GM12892 (cell line): ENCODE measurements at regions not wholly inside any gene's neighbourhood (a gene's known extent, or its start where the extent isn't known, plus 50 kb on each side); places are given as distances from the start of the nearest gene placed in this dataset.

Experiments
- DNase-seq: peaks from one replicate; pipeline ENCODE4 v3.0.0; 2011; ENCODE audit not compliant: insufficient read length
- FAIRE-seq: peaks from 2 replicates; lab custom pipeline; 2011; peaks lifted over from hg19 to GRCh38; lab: Jason Lieb, UNC
- POLR2A ChIP-seq: IDR thresholded peaks from 2 replicates; pipeline ENCODE4 v1.6.1; 2011; ENCODE audit warnings: low read depth, low read length, control low read depth
- POLR2AphosphoS5 ChIP-seq: IDR thresholded peaks from 2 replicates; pipeline ENCODE4 v1.6.1; 2011; ENCODE audit warnings: low read depth, low read length, control low read depth
- TAF1 ChIP-seq: IDR thresholded peaks from 2 replicates; pipeline ENCODE4 v1.6.1; 2011; ENCODE audit warnings: low read depth, mild to moderate bottlenecking, control low read depth, low read length, borderline replicate concordance

GRCh38 chr6:139577763-139578604 lies 203.5 kb upstream of the CITED2 start:
- FAIRE-seq, result no peak
- DNase-seq, result no peak
- no peak for TF ChIP-seq TAF1
- no peak for TF ChIP-seq POLR2AphosphoS5
- TF ChIP-seq POLR2A, result no peak

DNA sequence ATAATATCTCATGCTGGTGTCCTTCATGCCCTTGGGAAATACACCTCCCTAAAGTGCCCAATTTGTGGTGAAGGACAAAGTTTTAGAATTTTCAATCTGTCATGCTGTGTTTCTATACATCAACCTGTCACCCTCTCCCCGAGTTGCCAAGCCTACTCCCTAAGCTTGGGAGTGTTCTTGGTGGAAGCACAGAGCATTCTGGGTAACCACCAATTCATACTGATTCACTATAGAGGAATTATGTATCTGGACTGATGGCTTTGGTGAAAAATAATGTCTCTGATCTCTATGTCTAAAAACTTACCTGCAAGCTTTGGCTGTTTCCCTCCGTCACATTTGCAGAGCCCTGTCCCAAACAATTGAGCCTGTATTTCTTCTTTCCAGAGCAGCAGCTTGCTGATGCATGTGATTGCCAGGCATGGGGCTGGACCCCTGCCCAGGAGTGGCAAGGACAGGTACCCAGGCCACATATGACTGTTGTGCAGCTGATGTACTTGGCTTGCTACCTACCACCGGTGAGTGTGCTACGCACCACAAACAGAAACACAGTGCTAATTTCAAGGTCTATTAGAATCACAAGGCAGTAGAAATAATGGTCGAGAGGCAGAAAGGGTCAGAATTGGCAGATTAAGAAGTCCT lies 202.8 kb upstream of the CITED2 start:
- FAIRE-seq (no peak), DNase-seq (no peak)
- no peak for TF ChIP-seq POLR2AphosphoS5
- no peak for TF ChIP-seq POLR2A
- no peak for TF ChIP-seq TAF1

DNA sequence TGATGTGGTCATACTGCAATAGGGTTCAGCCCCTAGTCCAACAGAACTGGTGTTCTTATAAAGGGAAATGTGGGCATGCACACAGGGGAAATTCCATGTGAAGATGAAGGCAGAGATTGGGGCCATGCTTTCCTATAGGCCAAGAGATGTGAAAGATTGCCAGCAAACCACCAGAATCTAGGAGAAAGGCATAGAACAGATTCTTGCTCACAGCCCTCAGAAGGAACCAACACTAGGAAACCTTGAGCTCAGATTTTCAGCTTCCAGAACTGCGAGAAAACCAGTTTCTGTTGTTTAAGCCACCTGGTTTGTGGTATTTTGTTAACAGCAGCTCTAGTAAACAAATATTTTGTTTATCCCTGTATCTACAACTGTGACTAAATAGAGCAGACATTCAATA lies 197.6 kb upstream of the CITED2 start:
- no peak for DNase-seq
- no peak for FAIRE-seq
- TF ChIP-seq TAF1, result no peak
- TF ChIP-seq POLR2A, result no peak
- no peak for TF ChIP-seq POLR2AphosphoS5

GRCh38 chr6:139570166-139570565 lies 195.7 kb upstream of the CITED2 start:
- FAIRE-seq, result no peak
- no peak for TF ChIP-seq TAF1
- no peak for TF ChIP-seq POLR2A
- TF ChIP-seq POLR2AphosphoS5, result no peak
- DNase-seq, result no peak

DNA sequence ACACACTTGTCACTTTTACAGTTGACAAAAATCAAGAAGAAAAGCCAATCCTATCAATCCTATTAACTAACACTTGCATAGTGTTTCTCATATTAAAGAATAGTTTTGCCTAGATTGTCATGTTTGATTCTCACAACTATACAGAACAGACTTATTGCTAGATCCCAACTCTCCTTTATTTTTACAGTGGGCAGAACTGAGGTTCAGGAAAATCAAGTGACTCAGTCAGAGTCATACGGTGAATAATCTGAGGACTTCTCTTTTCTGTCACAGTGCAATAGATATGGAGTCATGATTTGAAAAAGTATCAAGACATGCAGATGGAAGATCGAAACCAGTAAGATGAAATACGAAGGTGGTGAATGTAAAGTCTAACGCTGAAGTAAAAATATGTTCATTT lies 195.1 kb upstream of the CITED2 start:
- TF ChIP-seq POLR2AphosphoS5 (no peak), TAF1 (no peak), POLR2A (no peak)

DNA sequence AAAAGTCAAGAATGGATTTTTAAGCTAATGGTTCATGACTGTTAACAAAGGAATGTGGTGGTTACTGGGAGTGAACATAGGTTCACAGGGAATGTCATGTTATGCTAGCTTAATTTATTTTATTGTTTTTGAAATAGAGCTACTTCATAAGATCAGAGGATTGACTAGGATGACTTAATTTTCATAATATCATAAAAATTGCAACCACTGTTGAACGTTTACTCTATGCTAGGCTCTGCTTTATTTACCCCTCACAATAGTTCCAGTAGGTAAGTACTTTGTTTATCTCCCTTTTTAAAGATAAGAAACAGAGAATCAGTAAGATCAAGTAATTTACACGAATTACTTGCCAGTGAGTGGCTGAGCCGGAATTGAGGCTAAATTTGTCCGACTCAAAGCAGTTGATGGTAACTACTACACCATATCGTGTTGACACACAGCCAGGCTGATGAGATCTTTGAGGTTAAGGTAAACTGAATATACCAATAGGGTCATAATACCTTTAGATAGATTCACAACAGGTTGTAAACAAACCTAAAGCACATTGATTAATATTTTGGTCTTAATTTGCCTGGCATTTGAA lies 194.6 kb upstream of the CITED2 start:
- TF ChIP-seq POLR2A (no peak), TAF1 (no peak), POLR2AphosphoS5 (no peak)
- no peak for FAIRE-seq
- DNase-seq, result no peak

More for the DNA sequence above, 195.1 kb upstream of the CITED2 start:
- DNase-seq (no peak), FAIRE-seq (no peak)

- TF ChIP-seq POLR2AphosphoS5 (no peak), POLR2A (no peak), TAF1 (no peak)
- DNase-seq (no peak), FAIRE-seq (no peak)
Measured at GRCh38 chr6:139568151-139568955, 193.9 kb upstream of the CITED2 start.

DNA sequence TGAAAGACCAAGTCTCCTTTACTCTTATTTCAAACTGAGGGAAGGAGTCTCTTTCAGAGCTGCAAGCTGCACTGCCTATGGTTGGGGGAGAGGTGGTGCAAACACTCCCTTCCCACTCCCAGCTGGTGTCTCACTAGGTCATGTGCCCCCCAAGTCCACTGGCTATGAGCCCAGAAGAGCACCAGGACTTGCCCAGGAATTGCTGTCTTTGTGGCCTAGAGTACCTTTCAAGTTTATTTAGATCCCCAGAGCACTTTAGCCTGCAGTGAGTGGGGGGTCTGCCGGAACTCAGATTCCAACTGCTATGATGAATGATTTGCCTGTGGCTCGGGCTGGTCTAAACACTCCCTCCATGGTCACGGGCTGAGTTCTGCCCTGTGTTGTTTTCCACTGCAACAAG lies 192.6 kb upstream of the CITED2 start:
- TF ChIP-seq POLR2A, result no peak
- no peak for TF ChIP-seq POLR2AphosphoS5
- no peak for TF ChIP-seq TAF1
- FAIRE-seq (no peak), DNase-seq (no peak)

DNA sequence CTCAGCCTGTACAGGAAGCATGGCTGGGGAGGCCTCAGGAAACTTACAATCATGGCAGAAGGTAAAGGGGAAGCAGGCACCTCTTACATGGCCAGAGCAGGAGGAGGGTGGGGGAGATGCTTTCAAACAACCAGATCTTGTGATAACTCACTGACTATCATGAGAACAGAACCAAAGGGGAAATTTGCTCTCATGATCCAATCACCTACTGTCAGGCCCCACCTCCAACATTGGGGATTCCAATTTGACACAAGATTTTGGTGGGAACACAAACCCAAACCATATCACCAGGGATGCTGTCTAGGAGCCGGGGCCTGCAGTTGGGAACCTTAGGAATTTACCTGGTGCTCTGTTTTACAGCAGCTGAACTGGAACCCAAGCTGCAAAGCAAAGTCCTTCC lies 191.1 kb upstream of the CITED2 start:
- no peak for TF ChIP-seq POLR2AphosphoS5
- TF ChIP-seq POLR2A, result no peak
- TF ChIP-seq TAF1, result no peak
- FAIRE-seq, result no peak
- no peak for DNase-seq

- FAIRE-seq (no peak), DNase-seq (no peak)
- TF ChIP-seq POLR2A (no peak), TAF1 (no peak), POLR2AphosphoS5 (no peak)
Measured at GRCh38 chr6:139557547-139557946, 183.1 kb upstream of the CITED2 start.

- DNase-seq, result no peak
- TF ChIP-seq POLR2A (no peak), TAF1 (no peak), POLR2AphosphoS5 (no peak)
- FAIRE-seq, result no peak
Measured at GRCh38 chr6:139556532-139556931, 182.1 kb upstream of the CITED2 start.
